ENCODE measurements at regions not wholly inside any gene's neighbourhood (a gene's known extent, or its start where the extent isn't known, plus 50 kb on each side); places are given as distances from the start of the nearest gene placed in this dataset.

DNA sequence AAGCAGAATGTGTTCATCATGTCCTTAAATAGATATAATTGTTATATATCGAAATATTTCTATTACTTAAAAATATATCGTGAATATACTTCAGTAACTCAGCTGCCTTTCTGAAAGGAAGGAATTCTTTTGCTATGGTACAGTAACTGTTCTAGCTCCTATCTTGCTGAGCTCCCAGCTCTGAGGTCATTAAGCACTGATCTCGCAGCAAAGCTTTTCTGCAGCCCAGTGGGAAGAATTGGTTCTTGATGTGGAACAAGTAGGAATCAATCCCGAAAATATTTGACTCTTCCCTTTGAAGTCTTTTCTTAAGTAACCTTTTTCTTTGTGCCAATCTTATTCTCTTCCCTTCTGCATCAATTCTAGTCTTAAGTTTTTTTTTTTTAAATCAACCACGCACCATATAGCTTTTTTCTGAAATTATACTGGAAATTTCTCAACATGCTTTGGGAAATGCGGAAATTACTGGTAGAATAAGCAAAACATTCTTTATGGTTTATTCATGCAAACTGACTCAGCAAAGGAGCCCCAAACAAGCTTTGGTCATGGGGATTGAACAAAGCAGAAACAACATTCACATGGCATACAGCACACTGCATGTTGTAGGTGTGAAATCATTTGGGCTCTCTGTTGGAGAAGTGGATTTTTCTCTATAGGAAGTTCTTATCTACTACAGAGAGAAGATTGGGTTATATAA is 428.9 kb upstream of the GNPDA2 start:
- no peaks in the 10 kb centered on the region for H3K27me3 ChIP-seq (ENCODE audit: control insufficient read depth, insufficient read depth, low read length)
- no peak overlapping the region for H3K4me3 Mint-ChIP-seq
- no peaks in the 10 kb centered on the region for H3K27me3 Mint-ChIP-seq
- no peaks in the 10 kb centered on the region for H3K36me3 ChIP-seq (ENCODE audit: control insufficient read depth, insufficient read depth, low read length)
- peaks cover 0 to 14% (median 4%) of the 10 kb centered on the region in 7 donors for H3K9me3 Mint-ChIP-seq
- H3K4me1 Mint-ChIP-seq = no peaks in the 10 kb centered on the region
- H3K4me3 ChIP-seq (ENCODE audit: low read depth, low read length) = no peak overlapping the region
- H3K27ac Mint-ChIP-seq = no peak overlapping the region
- ATAC-seq (ENCODE audit: low read depth in 2 of 2) (no peak), DNase-seq (no peak)
- H3K36me3 Mint-ChIP-seq = no peaks in the 10 kb centered on the region
- H3K4me1 ChIP-seq (ENCODE audit: control insufficient read depth, insufficient read depth, low read length, poor library complexity, severe bottlenecking) = no peaks in the 10 kb centered on the region
- H3K27ac ChIP-seq (ENCODE audit: insufficient read depth, low read length, poor library complexity, severe bottlenecking) = no peak overlapping the region
- no peaks in the 10 kb centered on the region for H3K9me3 ChIP-seq (ENCODE audit: control insufficient read depth in 2 of 2, low read length in 2 of 2)

DNA sequence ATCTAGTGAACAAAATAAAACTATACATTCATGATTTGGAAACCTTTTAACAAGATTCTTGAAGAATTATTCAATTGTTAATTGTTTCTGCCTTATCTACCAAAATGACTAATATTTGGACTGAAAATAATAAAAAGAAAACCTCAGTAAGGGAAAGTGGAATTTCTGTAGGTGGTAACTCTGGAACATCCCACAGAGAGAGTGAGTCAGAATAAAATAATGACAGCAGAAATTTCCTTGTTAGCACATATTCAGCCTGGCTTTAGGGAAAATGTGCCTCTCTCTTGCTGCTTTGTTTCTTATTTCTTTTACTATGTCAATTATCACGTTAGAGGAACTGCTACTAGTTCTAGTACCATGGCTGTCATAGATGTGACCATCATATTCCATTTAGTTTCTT is 421.5 kb upstream of the GNPDA2 start:
- Mint-ChIP-seq H3K4me3 (no peak overlapping the region), H3K9me3 (peaks cover 2 to 15% (median 4%) of the 10 kb centered on the region in 7 donors), H3K27me3 (no peaks in the 10 kb centered on the region), H3K4me1 (no peaks in the 10 kb centered on the region), H3K27ac (no peak overlapping the region), H3K36me3 (no peaks in the 10 kb centered on the region)
- ATAC-seq (ENCODE audit: low read depth in 2 of 2) (no peak), DNase-seq (no peak)
- Histone ChIP-seq H3K36me3 (ENCODE audit: control insufficient read depth, insufficient read depth, low read length) (no peaks in the 10 kb centered on the region), H3K4me1 (ENCODE audit: control insufficient read depth, insufficient read depth, low read length, poor library complexity, severe bottlenecking) (no peaks in the 10 kb centered on the region), H3K9me3 (ENCODE audit: control insufficient read depth in 2 of 2, low read length in 2 of 2) (no peaks in the 10 kb centered on the region), H3K4me3 (ENCODE audit: low read depth, low read length) (no peak overlapping the region), H3K27ac (ENCODE audit: insufficient read depth, low read length, poor library complexity, severe bottlenecking) (no peak overlapping the region), H3K27me3 (ENCODE audit: control insufficient read depth, insufficient read depth, low read length) (no peaks in the 10 kb centered on the region)

DNA sequence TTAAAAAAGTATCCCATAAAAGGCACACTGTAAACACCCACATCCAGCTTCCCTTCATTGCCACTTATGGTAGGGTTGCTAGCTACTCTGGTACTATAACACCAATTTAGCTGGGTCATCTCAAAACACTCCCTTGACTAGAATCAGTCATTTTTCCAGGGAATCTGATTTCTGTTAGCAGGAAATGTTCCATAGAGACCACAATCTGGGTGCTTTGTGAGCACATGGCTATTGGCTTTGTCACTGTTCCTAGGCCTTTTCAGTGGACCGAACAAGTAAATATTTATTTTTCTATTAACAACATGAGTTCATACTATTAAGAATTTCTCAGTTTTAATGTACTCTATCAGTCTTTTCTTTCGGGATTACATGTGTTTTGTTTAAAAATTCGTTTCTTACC is 404.7 kb upstream of the GNPDA2 start:
- H3K9me3 ChIP-seq (ENCODE audit: control insufficient read depth in 2 of 2, low read length in 2 of 2) = peaks cover 0 to 3% of the 10 kb centered on the region in 2 experiments
- H3K9me3 Mint-ChIP-seq = peaks cover 0 to 10% (median 6%) of the 10 kb centered on the region in 7 donors
- no peak overlapping the region for H3K4me3 ChIP-seq (ENCODE audit: low read depth, low read length)
- ATAC-seq (ENCODE audit: low read depth in 2 of 2) (no peak), DNase-seq (no peak)
- no peaks in the 10 kb centered on the region for H3K4me1 Mint-ChIP-seq
- H3K36me3 Mint-ChIP-seq = no peaks in the 10 kb centered on the region
- H3K27ac Mint-ChIP-seq = no peak overlapping the region
- no peak overlapping the region for H3K27ac ChIP-seq (ENCODE audit: insufficient read depth, low read length, poor library complexity, severe bottlenecking)
- H3K4me3 Mint-ChIP-seq = no peak overlapping the region
- no peaks in the 10 kb centered on the region for H3K27me3 ChIP-seq (ENCODE audit: control insufficient read depth, insufficient read depth, low read length)
- H3K4me1 ChIP-seq (ENCODE audit: control insufficient read depth, insufficient read depth, low read length, poor library complexity, severe bottlenecking) = no peaks in the 10 kb centered on the region
- no peaks in the 10 kb centered on the region for H3K27me3 Mint-ChIP-seq
- H3K36me3 ChIP-seq (ENCODE audit: control insufficient read depth, insufficient read depth, low read length) = no peaks in the 10 kb centered on the region

DNA sequence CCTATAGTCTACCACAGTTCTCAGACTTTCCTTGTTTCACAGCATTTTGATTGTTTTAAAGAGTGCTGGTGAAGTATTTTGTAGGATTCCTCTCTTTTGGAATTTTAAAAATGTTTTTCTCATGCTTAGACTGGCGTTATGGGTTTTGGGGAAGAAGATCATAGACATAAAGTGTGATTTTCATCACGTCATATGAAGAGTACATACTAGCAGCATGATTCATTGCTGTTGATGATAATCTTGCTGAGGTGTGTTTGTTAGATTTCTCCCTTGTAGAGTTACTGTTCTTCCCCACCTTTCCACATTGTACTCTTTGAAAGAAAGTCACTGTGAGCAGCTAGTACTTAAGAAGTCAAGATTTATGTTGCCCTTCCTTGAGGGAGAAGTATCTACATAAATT is 396.1 kb upstream of the GNPDA2 start:
- ATAC-seq (ENCODE audit: low read depth in 2 of 2) (no peak), DNase-seq (no peak)
- H3K36me3 Mint-ChIP-seq = no peaks in the 10 kb centered on the region
- H3K4me3 Mint-ChIP-seq = no peak overlapping the region
- no peak overlapping the region for H3K27ac Mint-ChIP-seq
- H3K9me3 Mint-ChIP-seq = peaks cover 0 to 10% (median 3%) of the 10 kb centered on the region in 7 donors
- no peak overlapping the region for H3K27ac ChIP-seq (ENCODE audit: insufficient read depth, low read length, poor library complexity, severe bottlenecking)
- H3K4me1 Mint-ChIP-seq = no peaks in the 10 kb centered on the region
- H3K36me3 ChIP-seq (ENCODE audit: control insufficient read depth, insufficient read depth, low read length) = no peaks in the 10 kb centered on the region
- H3K9me3 ChIP-seq (ENCODE audit: control insufficient read depth in 2 of 2, low read length in 2 of 2) = no peaks in the 10 kb centered on the region
- no peak overlapping the region for H3K4me3 ChIP-seq (ENCODE audit: low read depth, low read length)
- no peaks in the 10 kb centered on the region for H3K27me3 Mint-ChIP-seq
- H3K27me3 ChIP-seq (ENCODE audit: control insufficient read depth, insufficient read depth, low read length) = no peaks in the 10 kb centered on the region
- no peaks in the 10 kb centered on the region for H3K4me1 ChIP-seq (ENCODE audit: control insufficient read depth, insufficient read depth, low read length, poor library complexity, severe bottlenecking)

DNA sequence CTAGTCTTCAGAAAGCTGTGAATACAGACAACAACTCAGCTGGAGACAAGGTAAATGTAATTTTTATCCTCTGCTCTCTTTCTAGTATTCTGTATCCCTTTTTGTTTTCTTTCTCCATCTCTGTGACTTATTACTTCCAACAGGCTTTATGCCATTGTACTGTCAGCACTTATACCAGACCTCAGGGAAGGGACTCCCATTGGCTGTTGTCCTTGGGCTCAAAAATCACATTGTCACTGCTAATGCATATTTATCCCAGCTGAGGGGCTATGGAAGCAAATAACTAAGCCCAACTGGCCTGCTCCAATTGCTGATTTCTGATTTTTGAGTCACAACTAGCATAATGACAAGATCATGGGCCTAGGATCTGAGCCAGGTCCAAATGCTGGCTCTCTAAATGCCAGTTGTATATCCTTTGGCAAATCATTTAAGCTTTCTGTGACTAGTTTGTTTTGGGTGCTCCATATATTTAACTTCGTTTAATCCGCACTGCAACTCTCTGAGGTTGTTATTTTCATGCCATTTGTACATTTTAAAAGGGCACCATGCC is 395.1 kb upstream of the GNPDA2 start:
- ATAC-seq (ENCODE audit: low read depth in 2 of 2) (no peak), DNase-seq (no peak)
- H3K27me3 Mint-ChIP-seq = no peaks in the 10 kb centered on the region
- no peak overlapping the region for H3K4me3 ChIP-seq (ENCODE audit: low read depth, low read length)
- no peak overlapping the region for H3K27ac ChIP-seq (ENCODE audit: insufficient read depth, low read length, poor library complexity, severe bottlenecking)
- H3K9me3 Mint-ChIP-seq = peaks cover 0 to 10% (median 3%) of the 10 kb centered on the region in 7 donors
- H3K36me3 ChIP-seq (ENCODE audit: control insufficient read depth, insufficient read depth, low read length) = no peaks in the 10 kb centered on the region
- H3K4me1 ChIP-seq (ENCODE audit: control insufficient read depth, insufficient read depth, low read length, poor library complexity, severe bottlenecking) = no peaks in the 10 kb centered on the region
- H3K27ac Mint-ChIP-seq = no peak overlapping the region
- no peak overlapping the region for H3K4me3 Mint-ChIP-seq
- H3K4me1 Mint-ChIP-seq = no peaks in the 10 kb centered on the region
- H3K27me3 ChIP-seq (ENCODE audit: control insufficient read depth, insufficient read depth, low read length) = no peaks in the 10 kb centered on the region
- no peaks in the 10 kb centered on the region for H3K36me3 Mint-ChIP-seq
- no peaks in the 10 kb centered on the region for H3K9me3 ChIP-seq (ENCODE audit: control insufficient read depth in 2 of 2, low read length in 2 of 2)

DNA sequence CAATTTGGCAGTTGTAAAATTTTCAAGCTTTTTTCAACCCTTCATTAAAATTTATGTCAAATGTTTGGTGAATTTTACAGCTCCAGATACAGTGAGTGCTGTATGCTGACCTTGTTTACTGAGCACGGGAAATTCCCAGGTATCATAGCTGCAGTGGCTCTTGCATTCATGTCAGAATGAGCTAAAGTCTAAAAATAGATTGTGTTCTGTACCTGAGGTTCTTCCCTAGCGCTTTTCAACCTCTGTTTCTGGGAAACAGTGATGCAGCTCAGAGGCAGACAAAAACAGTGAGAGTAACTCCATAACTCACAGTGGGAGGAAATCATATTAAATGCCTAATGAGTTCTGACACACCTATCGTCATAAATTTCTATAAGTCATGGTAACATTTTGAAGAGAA is 393.8 kb upstream of the GNPDA2 start:
- H3K4me1 ChIP-seq (ENCODE audit: control insufficient read depth, insufficient read depth, low read length, poor library complexity, severe bottlenecking) = no peaks in the 10 kb centered on the region
- Mint-ChIP-seq H3K9me3 (peaks cover 0 to 10% (median 4%) of the 10 kb centered on the region in 7 donors), H3K4me1 (no peaks in the 10 kb centered on the region), H3K27me3 (no peaks in the 10 kb centered on the region), H3K4me3 (no peak overlapping the region), H3K27ac (no peak overlapping the region), H3K36me3 (no peaks in the 10 kb centered on the region)
- H3K9me3 ChIP-seq (ENCODE audit: control insufficient read depth in 2 of 2, low read length in 2 of 2) = no peaks in the 10 kb centered on the region
- H3K27me3 ChIP-seq (ENCODE audit: control insufficient read depth, insufficient read depth, low read length) = no peaks in the 10 kb centered on the region
- H3K4me3 ChIP-seq (ENCODE audit: low read depth, low read length) = no peak overlapping the region
- ATAC-seq (ENCODE audit: low read depth in 2 of 2) (no peak), DNase-seq (no peak)
- no peak overlapping the region for H3K27ac ChIP-seq (ENCODE audit: insufficient read depth, low read length, poor library complexity, severe bottlenecking)
- no peaks in the 10 kb centered on the region for H3K36me3 ChIP-seq (ENCODE audit: control insufficient read depth, insufficient read depth, low read length)

DNA sequence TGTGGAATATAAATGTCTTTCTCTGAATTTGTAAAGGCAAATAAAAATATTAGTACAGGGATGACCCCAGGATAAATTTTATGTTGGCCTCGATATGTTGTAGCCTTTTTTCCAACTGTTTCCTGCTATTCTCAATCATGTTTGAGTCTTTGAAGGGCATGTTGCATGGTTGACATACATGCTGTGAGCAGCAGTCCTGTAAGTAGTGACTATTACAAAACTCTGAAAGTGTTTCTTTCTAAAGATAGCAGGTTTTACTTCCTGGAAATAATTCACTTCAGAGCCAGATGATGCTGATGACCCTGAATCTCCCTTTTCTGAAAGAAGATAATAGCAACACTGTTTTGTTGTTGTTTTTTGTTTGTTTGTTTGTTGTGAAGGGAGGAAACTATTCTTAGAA is 393.0 kb upstream of the GNPDA2 start:
- Mint-ChIP-seq H3K27me3 (no peaks in the 10 kb centered on the region), H3K27ac (no peak overlapping the region), H3K4me3 (no peak overlapping the region), H3K36me3 (no peaks in the 10 kb centered on the region), H3K4me1 (no peaks in the 10 kb centered on the region), H3K9me3 (peaks cover 0 to 10% (median 5%) of the 10 kb centered on the region in 7 donors)
- no peak for ATAC-seq (ENCODE audit: low read depth in 2 of 2)
- Histone ChIP-seq H3K27ac (ENCODE audit: insufficient read depth, low read length, poor library complexity, severe bottlenecking) (no peak overlapping the region), H3K4me3 (ENCODE audit: low read depth, low read length) (no peak overlapping the region), H3K27me3 (ENCODE audit: control insufficient read depth, insufficient read depth, low read length) (no peaks in the 10 kb centered on the region), H3K4me1 (ENCODE audit: control insufficient read depth, insufficient read depth, low read length, poor library complexity, severe bottlenecking) (no peaks in the 10 kb centered on the region), H3K36me3 (ENCODE audit: control insufficient read depth, insufficient read depth, low read length) (no peaks in the 10 kb centered on the region), H3K9me3 (ENCODE audit: control insufficient read depth in 2 of 2, low read length in 2 of 2) (no peaks in the 10 kb centered on the region)
- DNase-seq = no peak

DNA sequence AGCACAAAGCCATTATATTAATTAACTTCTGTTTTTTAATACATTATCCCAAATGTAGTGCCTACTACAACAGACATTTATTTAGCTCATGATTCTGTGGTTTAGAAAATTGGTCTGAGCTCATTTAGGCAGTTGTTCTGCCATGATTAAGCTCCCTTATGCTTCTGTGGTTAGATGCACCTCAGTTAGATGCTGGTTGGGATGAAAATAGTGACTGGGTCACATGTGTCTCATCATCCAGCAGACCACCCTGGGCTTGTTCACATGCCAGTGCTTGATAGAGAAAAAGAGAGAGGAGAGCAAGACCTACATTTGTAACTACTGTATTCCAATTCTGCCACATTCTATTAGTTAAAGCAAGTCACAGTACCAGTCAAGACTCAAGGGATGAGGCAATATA is 376.4 kb upstream of the GNPDA2 start:
- Histone ChIP-seq H3K27ac (ENCODE audit: insufficient read depth, low read length, poor library complexity, severe bottlenecking) (no peak overlapping the region), H3K4me3 (ENCODE audit: low read depth, low read length) (no peak overlapping the region), H3K27me3 (ENCODE audit: control insufficient read depth, insufficient read depth, low read length) (no peaks in the 10 kb centered on the region), H3K36me3 (ENCODE audit: control insufficient read depth, insufficient read depth, low read length) (no peaks in the 10 kb centered on the region), H3K4me1 (ENCODE audit: control insufficient read depth, insufficient read depth, low read length, poor library complexity, severe bottlenecking) (no peaks in the 10 kb centered on the region), H3K9me3 (ENCODE audit: control insufficient read depth in 2 of 2, low read length in 2 of 2) (peaks cover 0 to 4% of the 10 kb centered on the region in 2 experiments)
- H3K27me3 Mint-ChIP-seq = no peaks in the 10 kb centered on the region
- no peak for DNase-seq
- no peak for ATAC-seq (ENCODE audit: low read depth in 2 of 2)
- H3K4me3 Mint-ChIP-seq = no peak overlapping the region
- H3K27ac Mint-ChIP-seq = no peak overlapping the region
- no peaks in the 10 kb centered on the region for H3K36me3 Mint-ChIP-seq
- H3K9me3 Mint-ChIP-seq = peaks cover 1 to 30% (median 6%) of the 10 kb centered on the region in 7 donors
- no peaks in the 10 kb centered on the region for H3K4me1 Mint-ChIP-seq

Measured in CD4-positive, CD25-positive, alpha-beta regulatory T cell (primary cell).